Testis (tissue), 2 donors: ENCODE measurements at regions not wholly inside any gene's neighbourhood (a gene's known extent, or its start where the extent isn't known, plus 50 kb on each side); places are given as distances from the start of the nearest gene placed in this dataset.

ENCODE experiments used
- DNase-seq: peaks from one replicate; pipeline ENCODE4 v3.0.0-alpha.2; 2019
- H3K27ac ChIP-seq, 2 donors: fragments of 200-600 bp; sonication (generic); one replicate each; pipeline ENCODE4 v1.5.1; 2019
- H3K27me3 ChIP-seq: fragments of 200-600 bp; sonication (generic); one replicate; pipeline ENCODE4 v1.5.1; 2019
- H3K36me3 ChIP-seq: fragments of 200-600 bp; sonication (generic); one replicate; pipeline ENCODE4 v1.5.1; 2017; ENCODE audit warnings: low read depth; ENCODE audit errors: missing control alignments
- H3K4me1 ChIP-seq: fragments of 200-600 bp; sonication (generic); one replicate; pipeline ENCODE4 v1.5.1; 2019
- H3K4me3 ChIP-seq, 2 donors: fragments of 200-600 bp; sonication (generic); one replicate each; pipeline ENCODE4 v1.5.1; 2017 to 2019
- H3K9me3 ChIP-seq: fragments of 200-600 bp; sonication (generic); one replicate; pipeline ENCODE4 v1.5.1; 2017
- CTCF ChIP-seq, 3 experiments: fragments of 450-650 bp in 2 of 3; fragments of 200-600 bp in 1 of 3; sonication (generic) in 1 of 3; IDR thresholded peaks; one replicate each; pipeline ENCODE4 v1.5.1; 2016 to 2019; ENCODE audit warnings: antibody characterized with exemption in 3 of 3, mild to moderate bottlenecking in 2 of 3, moderate library complexity in 1 of 3
- POLR2A ChIP-seq: fragments of 450-650 bp; IDR thresholded peaks from one replicate; pipeline ENCODE4 v1.6.1; 2017; ENCODE audit warnings: antibody characterized with exemption, mild to moderate bottlenecking, moderate library complexity
- WGBS, 2 donors: methylation state at CpG; one replicate each; pipeline ENCODE4 v1.1.5; 2018; 5-methylcytosine and 5-hydroxymethylcytosine counted together
- intact Hi-C: fragments of 100-400 bp; cut with DNase I; formaldehyde crosslinking; loops from one replicate; pipeline ENCODE4 v1.15.1; 2023; ENCODE audit warnings: low total_unique reads

DNA sequence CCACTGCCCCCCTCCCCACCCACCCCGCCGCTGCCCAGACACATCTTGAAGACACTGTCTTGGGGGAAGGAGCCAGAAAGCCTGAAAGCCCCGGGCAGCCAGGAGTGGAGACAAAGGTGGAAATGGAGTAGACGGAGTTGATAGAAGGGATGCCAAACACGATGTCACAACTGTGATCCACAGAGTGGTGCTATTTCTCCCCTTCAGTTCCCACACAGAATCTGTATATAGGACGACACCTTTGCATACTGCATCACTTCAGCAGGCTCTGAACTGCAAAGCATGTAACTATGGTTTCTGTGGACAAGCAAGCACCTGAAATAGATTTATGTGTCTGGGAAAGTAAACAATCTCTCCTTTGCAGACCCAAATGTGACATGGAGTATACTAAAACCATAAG, 56.4 kb upstream of the F13A1 start:
- Histone ChIP-seq H3K36me3 (no peaks in the 10 kb centered on the region), H3K27me3 (no peaks in the 10 kb centered on the region), H3K27ac (no peak overlapping the region), H3K9me3 (no peaks in the 10 kb centered on the region), H3K4me3 (no peak overlapping the region), H3K4me1 (no peaks in the 10 kb centered on the region)
- TF ChIP-seq POLR2A = no peak
- no peak for TF ChIP-seq CTCF (IDR thresholded peaks at IDR 0.05)
- intact Hi-C loops = no loop called here
- DNase-seq = no peak
- 53 to 66% methylated on average over 6 of the region's 6 CpGs for WGBS, 2 donors

- no peaks in the 10 kb centered on the region for H3K9me3 ChIP-seq
- no peaks in the 10 kb centered on the region for H3K4me1 ChIP-seq
- H3K4me3 ChIP-seq = no peak overlapping the region
- WGBS, 2 donors = 67 to 80% methylated on average over 6 of the region's 6 CpGs
- no peaks in the 10 kb centered on the region for H3K36me3 ChIP-seq
- H3K27me3 ChIP-seq = no peaks in the 10 kb centered on the region
- no peak for DNase-seq
- intact Hi-C loops = no loop called here
- H3K27ac ChIP-seq = no peak overlapping the region
- TF ChIP-seq CTCF (IDR thresholded peaks at IDR 0.05) = no peak
- no peak for TF ChIP-seq POLR2A
Observed at GRCh38 chr6:6377621-6378020, 57.2 kb upstream of the F13A1 start.

GRCh38 chr6:6379573-6379972, 59.1 kb upstream of the F13A1 start:
- Histone ChIP-seq H3K36me3 (no peaks in the 10 kb centered on the region), H3K27ac (no peak overlapping the region), H3K27me3 (no peaks in the 10 kb centered on the region), H3K9me3 (no peaks in the 10 kb centered on the region), H3K4me1 (no peaks in the 10 kb centered on the region), H3K4me3 (no peak overlapping the region)
- TF ChIP-seq CTCF (IDR thresholded peaks at IDR 0.05) = no peak
- no peak for TF ChIP-seq POLR2A
- 84 to 94% methylated on average over 5 of the region's 5 CpGs for WGBS, 2 donors
- DNase-seq = no peak
- intact Hi-C loops = no loop called here

GRCh38 chr6:6384520-6384919, 64.1 kb upstream of the F13A1 start:
- H3K9me3 ChIP-seq = no peaks in the 10 kb centered on the region
- H3K27ac ChIP-seq = no peak overlapping the region
- intact Hi-C loops = no loop called here
- no peak overlapping the region for H3K4me3 ChIP-seq
- no peaks in the 10 kb centered on the region for H3K4me1 ChIP-seq
- no peaks in the 10 kb centered on the region for H3K27me3 ChIP-seq
- DNase-seq = no peak
- WGBS, 2 donors = 62 to 73% methylated on average over 7 of the region's 7 CpGs
- no peaks in the 10 kb centered on the region for H3K36me3 ChIP-seq
- TF ChIP-seq CTCF (IDR thresholded peaks at IDR 0.05) (no peak), POLR2A (no peak)

DNA sequence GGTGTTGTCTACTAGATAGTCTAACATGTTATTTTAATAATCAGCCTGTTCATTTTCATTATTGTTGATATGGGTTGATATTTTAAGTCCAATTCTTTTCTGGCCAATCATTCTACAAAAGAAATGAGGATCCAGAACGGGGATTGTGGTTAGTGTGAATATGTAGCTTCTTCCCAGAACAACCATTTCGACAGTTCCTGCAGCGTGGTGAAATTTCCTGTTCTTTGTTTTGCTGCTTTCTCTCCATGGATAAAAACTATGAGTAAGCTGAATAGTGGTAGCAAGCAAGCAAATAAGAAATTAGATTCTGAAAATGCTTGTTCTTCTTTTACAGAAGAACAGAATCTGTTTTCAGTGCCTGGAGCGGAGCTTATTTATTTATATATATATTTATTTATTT, 65.5 kb upstream of the F13A1 start:
- H3K4me1 ChIP-seq = no peaks in the 10 kb centered on the region
- TF ChIP-seq CTCF (IDR thresholded peaks at IDR 0.05) (no peak), POLR2A (no peak)
- no peak overlapping the region for H3K27ac ChIP-seq
- WGBS, 2 donors = 83 to 85% methylated on average over 4 of the region's 4 CpGs
- intact Hi-C loops = no loop called here
- no peaks in the 10 kb centered on the region for H3K9me3 ChIP-seq
- H3K4me3 ChIP-seq = no peak overlapping the region
- H3K27me3 ChIP-seq = no peaks in the 10 kb centered on the region
- H3K36me3 ChIP-seq = no peaks in the 10 kb centered on the region
- DNase-seq = no peak
